D721Med (cell line): ENCODE measurements at regions not wholly inside any gene's neighbourhood (a gene's known extent, or its start where the extent isn't known, plus 50 kb on each side); places are given as distances from the start of the nearest gene placed in this dataset.

Experiments used
- DNase-seq: peaks from one replicate; pipeline ENCODE4 v3.0.0; 2011; ENCODE audit warnings: low spot score; ENCODE audit not compliant: insufficient read length
- FAIRE-seq: peaks from 2 replicates; lab custom pipeline; 2011; peaks lifted over from hg19 to GRCh38; lab: Jason Lieb, UNC
- TF ChIP-seq, protein P1 (sequence below): IDR thresholded peaks from 2 replicates; pipeline ENCODE4 v1.5.1; 2012; ENCODE audit warnings: mild to moderate bottlenecking, control low read depth; ENCODE audit not compliant: insufficient read depth; ENCODE audit errors: missing control alignments

GRCh38 chr7:36080843-36081242, 72.2 kb upstream of the EEPD1 start:
- no peak for DNase-seq
- FAIRE-seq, result no peak
- TF ChIP-seq, protein P1, sequence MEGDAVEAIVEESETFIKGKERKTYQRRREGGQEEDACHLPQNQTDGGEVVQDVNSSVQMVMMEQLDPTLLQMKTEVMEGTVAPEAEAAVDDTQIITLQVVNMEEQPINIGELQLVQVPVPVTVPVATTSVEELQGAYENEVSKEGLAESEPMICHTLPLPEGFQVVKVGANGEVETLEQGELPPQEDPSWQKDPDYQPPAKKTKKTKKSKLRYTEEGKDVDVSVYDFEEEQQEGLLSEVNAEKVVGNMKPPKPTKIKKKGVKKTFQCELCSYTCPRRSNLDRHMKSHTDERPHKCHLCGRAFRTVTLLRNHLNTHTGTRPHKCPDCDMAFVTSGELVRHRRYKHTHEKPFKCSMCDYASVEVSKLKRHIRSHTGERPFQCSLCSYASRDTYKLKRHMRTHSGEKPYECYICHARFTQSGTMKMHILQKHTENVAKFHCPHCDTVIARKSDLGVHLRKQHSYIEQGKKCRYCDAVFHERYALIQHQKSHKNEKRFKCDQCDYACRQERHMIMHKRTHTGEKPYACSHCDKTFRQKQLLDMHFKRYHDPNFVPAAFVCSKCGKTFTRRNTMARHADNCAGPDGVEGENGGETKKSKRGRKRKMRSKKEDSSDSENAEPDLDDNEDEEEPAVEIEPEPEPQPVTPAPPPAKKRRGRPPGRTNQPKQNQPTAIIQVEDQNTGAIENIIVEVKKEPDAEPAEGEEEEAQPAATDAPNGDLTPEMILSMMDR, result no peak

GRCh38 chr7:36082216-36082615, 70.8 kb upstream of the EEPD1 start:
- TF ChIP-seq, protein P1, result no peak
- FAIRE-seq (no peak), DNase-seq (no peak)

- DNase-seq, result no peak
- TF ChIP-seq, protein P1, result no peak
These were observed 70.1 kb upstream of the EEPD1 start for GRCh38 chr7:36082910-36083309.

GRCh38 chr7:36083626-36084380, 69.3 kb upstream of the EEPD1 start:
- DNase-seq (no peak), FAIRE-seq (no peak)
- TF ChIP-seq, protein P1, result no peak

More at GRCh38 chr7:36082910-36083309, 70.1 kb upstream of the EEPD1 start:
- no peak for FAIRE-seq

DNA sequence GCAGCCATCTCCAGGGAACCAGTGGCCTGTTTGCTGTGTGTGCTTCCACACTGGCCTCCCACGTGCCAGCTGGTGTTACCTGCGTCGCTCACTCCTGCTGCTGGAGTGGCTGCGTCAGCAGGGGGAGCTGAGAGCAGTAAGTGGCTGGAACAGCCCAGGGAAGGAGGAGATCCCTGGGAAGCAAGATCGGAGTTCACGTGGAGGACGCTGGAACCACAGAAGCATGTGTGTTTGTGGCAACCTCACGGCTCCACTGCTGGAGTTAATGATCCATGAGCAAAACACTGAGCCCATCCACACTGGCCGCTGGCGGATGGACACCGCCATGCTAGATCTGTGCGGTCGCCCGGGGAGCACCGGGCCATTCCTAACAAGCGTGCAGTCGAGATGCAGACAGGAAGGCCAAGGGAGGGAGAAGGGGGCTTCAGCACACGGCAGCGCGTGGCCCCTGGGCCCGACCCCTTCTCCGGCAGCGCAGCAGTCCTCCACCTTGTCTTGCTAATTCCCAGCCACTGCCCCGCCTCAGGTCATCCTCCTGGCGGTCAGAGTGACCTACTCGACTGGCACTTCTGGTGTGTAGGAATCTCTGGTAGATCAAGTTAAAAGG, 68.5 kb upstream of the EEPD1 start:
- TF ChIP-seq, protein P1, result peak; percentile 24
- no peak for DNase-seq
- no peak for FAIRE-seq

DNA sequence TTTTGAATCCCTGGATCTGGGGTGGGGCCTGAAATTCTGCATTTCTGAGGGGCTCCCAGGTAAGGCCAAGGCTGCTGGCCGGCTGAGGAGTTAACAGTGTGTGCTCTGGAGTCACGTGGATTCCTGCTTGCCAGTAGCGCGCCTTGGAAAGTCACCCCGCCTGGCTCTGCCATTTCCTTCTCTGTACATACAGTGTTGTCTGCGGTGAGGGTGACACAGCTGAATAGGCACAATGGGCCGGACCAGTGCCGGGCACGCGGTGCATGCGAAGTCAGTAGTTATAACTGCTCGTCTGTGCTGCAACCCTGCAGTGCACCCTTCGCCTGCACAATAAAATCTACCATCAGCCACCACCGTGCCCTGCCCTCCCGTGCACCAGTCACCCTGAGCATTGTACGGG, 68.0 kb upstream of the EEPD1 start:
- DNase-seq, result no peak
- FAIRE-seq, result no peak
- TF ChIP-seq, protein P1, result no peak

GRCh38 chr7:36086571-36086970, 66.5 kb upstream of the EEPD1 start:
- DNase-seq, result no peak
- no peak for FAIRE-seq
- TF ChIP-seq, protein P1, result no peak
